OCI-LY1 (cell line): ENCODE measurements at regions not wholly inside any gene's neighbourhood (a gene's known extent, or its start where the extent isn't known, plus 50 kb on each side); places are given as distances from the start of the nearest gene placed in this dataset.

Experiments
- H2AFZ ChIP-seq: fragments of 200-600 bp; sonication (generic), shearing (Covaris generic); 2 replicates; pipeline ENCODE4 v1.6.0; 2014; ENCODE audit warnings: antibody characterized with exemption, mild to moderate bottlenecking, low read length
- H3F3A ChIP-seq: fragments of 200-600 bp; sonication (generic), shearing (Covaris generic); 2 replicates; pipeline ENCODE4 v1.6.0; 2014; ENCODE audit warnings: mild to moderate bottlenecking, antibody characterized with exemption, low read length, moderate library complexity; ENCODE audit not compliant: insufficient read depth
- H3K27ac ChIP-seq: fragments of 200-600 bp; sonication (generic); 2 replicates; pipeline ENCODE4 v1.5.1; 2014; ENCODE audit warnings: low read length, mixed run types, mild to moderate bottlenecking, low read depth; ENCODE audit not compliant: poor library complexity, severe bottlenecking
- H3K27me3 ChIP-seq: fragments of 200-600 bp; sonication (generic); 2 replicates; pipeline ENCODE4 v1.6.0; 2014; ENCODE audit warnings: antibody characterized with exemption, mild to moderate bottlenecking, low read length, moderate library complexity; ENCODE audit not compliant: insufficient read depth
- H3K36me3 ChIP-seq: fragments of 200-600 bp; sonication (generic); 2 replicates; pipeline ENCODE4 v1.6.1; 2014; ENCODE audit warnings: mild to moderate bottlenecking, antibody characterized with exemption, low read length, moderate library complexity, mixed read lengths; ENCODE audit not compliant: insufficient read depth
- H3K4me1 ChIP-seq: fragments of 200-600 bp; sonication (generic); 2 replicates; pipeline ENCODE4 v1.5.1; 2014; ENCODE audit warnings: mild to moderate bottlenecking, low read length, moderate library complexity; ENCODE audit not compliant: insufficient read depth, severe bottlenecking
- H3K4me2 ChIP-seq: fragments of 200-600 bp; sonication (generic), shearing (Covaris generic); 2 replicates; pipeline ENCODE4 v1.6.1; 2014; ENCODE audit warnings: low read length
- H3K4me3 ChIP-seq: fragments of 200-600 bp; sonication (generic); 2 replicates; pipeline ENCODE4 v1.5.1; 2014; ENCODE audit warnings: low read length, low read depth, mild to moderate bottlenecking, mixed read lengths; ENCODE audit not compliant: poor library complexity, severe bottlenecking
- H3K79me2 ChIP-seq: fragments of 200-600 bp; shearing (Covaris generic); 2 replicates; pipeline ENCODE4 v1.6.1; 2016; ENCODE audit warnings: mixed run types, low read length, mixed read lengths; ENCODE audit not compliant: insufficient read depth
- H3K9ac ChIP-seq: fragments of 200-600 bp; sonication (generic), shearing (Covaris generic); 2 replicates; pipeline ENCODE4 v1.6.1; 2014; ENCODE audit warnings: mild to moderate bottlenecking, low read length, mixed read lengths
- H3K9me2 ChIP-seq: fragments of 200-600 bp; sonication (generic), shearing (Covaris generic); 2 replicates; pipeline ENCODE4 v1.6.1; 2014; ENCODE audit warnings: low read depth, mild to moderate bottlenecking, low read length, mixed read lengths
- H3K9me3 ChIP-seq: fragments of 200-600 bp; shearing (Covaris generic); 2 replicates; pipeline ENCODE4 v1.6.1; 2014; ENCODE audit warnings: low read length, mixed read lengths
- H4K20me1 ChIP-seq: fragments of 200-600 bp; sonication (generic), shearing (Covaris generic); 2 replicates; pipeline ENCODE4 v1.6.0; 2016; ENCODE audit warnings: mild to moderate bottlenecking, low read length; ENCODE audit not compliant: insufficient read depth
- EZH2 ChIP-seq: fragments of 200-600 bp; sonication (generic), shearing (Covaris generic); IDR thresholded peaks from 2 replicates; pipeline ENCODE4 v1.8.0; 2017; ENCODE audit warnings: borderline replicate concordance, mixed run types, mild to moderate bottlenecking, antibody characterized with exemption, low read length, moderate library complexity, mixed read lengths
- TF ChIP-seq, protein P1 (sequence below): fragments of 200-600 bp; sonication (generic), shearing (Covaris generic); IDR thresholded peaks from 2 replicates; pipeline ENCODE4 v1.5.1; 2017; ENCODE audit warnings: mild to moderate bottlenecking, antibody characterized with exemption, low read length, moderate library complexity, mixed read lengths

DNA sequence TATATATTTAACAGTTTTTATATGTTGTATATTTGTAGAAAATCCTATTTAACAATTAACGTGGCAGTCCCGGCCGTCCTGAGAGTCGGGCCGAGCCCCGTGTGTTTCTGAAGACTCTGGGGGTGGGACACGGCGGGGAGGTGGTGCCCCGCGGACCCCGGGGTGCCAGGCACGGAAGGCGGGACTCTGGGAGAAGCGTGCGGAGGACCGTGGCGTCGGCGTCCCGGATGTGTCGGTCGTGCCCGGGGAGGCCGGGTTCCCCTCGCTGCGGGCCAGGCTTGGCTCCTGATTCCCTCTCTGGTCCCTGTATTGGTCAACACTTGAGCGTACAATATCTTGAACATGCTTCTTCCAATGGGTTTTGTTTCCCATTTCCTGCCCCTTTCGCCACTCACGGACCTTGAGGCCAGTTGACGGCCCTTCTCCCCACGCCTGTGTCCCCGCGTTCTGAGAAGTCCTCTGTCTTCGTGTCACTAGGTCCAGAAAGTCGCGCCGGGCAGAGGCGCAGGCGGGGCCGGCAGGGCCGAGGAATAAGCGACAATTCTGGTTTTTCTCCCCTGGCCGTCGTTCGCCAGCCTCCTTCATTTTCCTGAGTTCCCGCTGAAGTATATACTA, 1076.7 kb downstream of the BRD1 start:
- H3K79me2 ChIP-seq, result no peaks in the 10 kb centered on the region
- H4K20me1 ChIP-seq, result no peaks in the 10 kb centered on the region
- no peak overlapping the region for H3K27ac ChIP-seq

DNA sequence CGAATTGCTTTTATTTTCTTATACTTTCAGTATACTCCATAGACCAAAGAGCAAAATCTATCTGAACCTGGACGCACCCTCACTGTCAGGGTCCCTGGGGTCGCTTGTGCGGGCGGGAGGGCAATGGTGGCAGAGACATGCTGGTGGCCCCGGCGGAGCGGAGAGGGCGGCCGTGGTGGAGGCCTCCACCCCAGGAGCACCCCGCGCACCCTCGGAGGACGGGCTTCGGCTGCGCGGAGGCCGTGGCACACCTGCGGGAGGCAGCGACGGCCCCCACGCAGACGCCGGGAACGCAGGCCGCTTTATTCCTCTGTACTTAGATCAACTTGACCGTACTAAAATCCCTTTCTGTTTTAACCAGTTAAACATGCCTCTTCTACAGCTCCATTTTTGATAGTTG, 1077.4 kb downstream of the BRD1 start:
- Histone ChIP-seq H3K4me1 (no peaks in the 10 kb centered on the region), H3K79me2 (no peaks in the 10 kb centered on the region), H2AFZ (no peak overlapping the region), H3K9ac (no peak overlapping the region), H3K9me2 (no peaks in the 10 kb centered on the region), H3K27me3 (no peaks in the 10 kb centered on the region), H4K20me1 (no peaks in the 10 kb centered on the region), H3K4me3 (no peak overlapping the region), H3K27ac (no peak overlapping the region), H3K36me3 (no peaks in the 10 kb centered on the region), H3K4me2 (no peak overlapping the region), H3F3A (no peaks in the 10 kb centered on the region), H3K9me3 (no peaks in the 10 kb centered on the region)
- TF ChIP-seq EZH2, result no peak
- TF ChIP-seq, protein P1, sequence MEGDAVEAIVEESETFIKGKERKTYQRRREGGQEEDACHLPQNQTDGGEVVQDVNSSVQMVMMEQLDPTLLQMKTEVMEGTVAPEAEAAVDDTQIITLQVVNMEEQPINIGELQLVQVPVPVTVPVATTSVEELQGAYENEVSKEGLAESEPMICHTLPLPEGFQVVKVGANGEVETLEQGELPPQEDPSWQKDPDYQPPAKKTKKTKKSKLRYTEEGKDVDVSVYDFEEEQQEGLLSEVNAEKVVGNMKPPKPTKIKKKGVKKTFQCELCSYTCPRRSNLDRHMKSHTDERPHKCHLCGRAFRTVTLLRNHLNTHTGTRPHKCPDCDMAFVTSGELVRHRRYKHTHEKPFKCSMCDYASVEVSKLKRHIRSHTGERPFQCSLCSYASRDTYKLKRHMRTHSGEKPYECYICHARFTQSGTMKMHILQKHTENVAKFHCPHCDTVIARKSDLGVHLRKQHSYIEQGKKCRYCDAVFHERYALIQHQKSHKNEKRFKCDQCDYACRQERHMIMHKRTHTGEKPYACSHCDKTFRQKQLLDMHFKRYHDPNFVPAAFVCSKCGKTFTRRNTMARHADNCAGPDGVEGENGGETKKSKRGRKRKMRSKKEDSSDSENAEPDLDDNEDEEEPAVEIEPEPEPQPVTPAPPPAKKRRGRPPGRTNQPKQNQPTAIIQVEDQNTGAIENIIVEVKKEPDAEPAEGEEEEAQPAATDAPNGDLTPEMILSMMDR, result no peak

More for the DNA sequence above, 1076.7 kb downstream of the BRD1 start:
- Histone ChIP-seq H3F3A (no peaks in the 10 kb centered on the region), H3K27me3 (no peaks in the 10 kb centered on the region), H3K4me1 (no peaks in the 10 kb centered on the region), H3K4me2 (no peak overlapping the region), H2AFZ (no peak overlapping the region), H3K4me3 (no peak overlapping the region), H3K9me3 (no peaks in the 10 kb centered on the region), H3K9ac (no peak overlapping the region), H3K9me2 (no peaks in the 10 kb centered on the region), H3K36me3 (no peaks in the 10 kb centered on the region)
- no peak for TF ChIP-seq EZH2
- TF ChIP-seq, protein P1, result no peak

DNA sequence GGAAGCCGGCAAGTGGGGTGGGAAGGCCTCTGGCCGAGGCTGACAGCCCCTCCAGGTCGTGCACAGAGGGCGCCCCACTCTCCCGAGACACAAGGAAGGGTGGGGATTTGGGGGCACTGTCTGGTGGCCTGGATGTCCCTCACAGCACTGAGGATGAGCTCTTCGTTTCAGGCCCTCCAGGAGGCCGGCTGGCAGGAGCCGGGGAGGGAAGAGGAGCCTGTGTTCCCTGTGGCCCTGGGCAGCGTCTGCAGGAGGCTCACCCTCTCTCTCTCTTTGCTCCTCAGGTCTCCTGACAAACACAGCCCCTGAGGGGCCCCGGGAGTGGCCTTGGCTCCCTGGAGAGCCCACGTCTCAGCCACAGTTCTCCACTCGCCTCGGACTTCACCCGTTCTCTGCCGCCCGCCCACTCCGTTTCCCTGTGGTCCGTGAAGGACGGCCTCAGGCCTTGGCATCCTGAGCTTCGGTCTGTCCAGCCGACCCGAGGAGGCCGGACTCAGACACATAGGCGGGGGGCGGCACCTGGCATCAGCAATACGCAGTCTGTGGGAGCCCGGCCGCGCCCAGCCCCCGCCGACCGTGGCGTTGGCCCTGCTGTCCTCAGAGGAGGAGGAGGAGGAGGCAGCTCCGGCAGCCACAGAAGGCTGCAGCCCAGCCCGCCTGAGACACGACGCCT, 1078.0 kb downstream of the BRD1 start:
- Histone ChIP-seq H3F3A (no peaks in the 10 kb centered on the region), H3K9me3 (no peaks in the 10 kb centered on the region)

More for the DNA sequence above, 1078.0 kb downstream of the BRD1 start:
- Histone ChIP-seq H3K36me3 (no peaks in the 10 kb centered on the region), H3K9ac (no peak overlapping the region), H3K27me3 (no peaks in the 10 kb centered on the region), H2AFZ (no peak overlapping the region), H3K9me2 (no peaks in the 10 kb centered on the region), H3K4me1 (no peaks in the 10 kb centered on the region), H4K20me1 (no peaks in the 10 kb centered on the region), H3K79me2 (no peaks in the 10 kb centered on the region), H3K4me2 (no peak overlapping the region), H3K27ac (no peak overlapping the region), H3K4me3 (no peak overlapping the region)
- TF ChIP-seq, protein P1, result no peak
- no peak for TF ChIP-seq EZH2
